ENCODE measurements at regions not wholly inside any gene's neighbourhood (a gene's known extent, or its start where the extent isn't known, plus 50 kb on each side); places are given as distances from the start of the nearest gene placed in this dataset.
"Not testable (repeated sequence)": the region's sequence is repeated elsewhere in the genome, so short reads cannot be mapped to it uniquely, and the experiment has no call there.

- DNase-seq (ENCODE audit: low read depth in 2 of 2) = no peak
Measured at GRCh38 chr1:59212706-59213105, 84.2 kb upstream of the FGGY start.

DNA sequence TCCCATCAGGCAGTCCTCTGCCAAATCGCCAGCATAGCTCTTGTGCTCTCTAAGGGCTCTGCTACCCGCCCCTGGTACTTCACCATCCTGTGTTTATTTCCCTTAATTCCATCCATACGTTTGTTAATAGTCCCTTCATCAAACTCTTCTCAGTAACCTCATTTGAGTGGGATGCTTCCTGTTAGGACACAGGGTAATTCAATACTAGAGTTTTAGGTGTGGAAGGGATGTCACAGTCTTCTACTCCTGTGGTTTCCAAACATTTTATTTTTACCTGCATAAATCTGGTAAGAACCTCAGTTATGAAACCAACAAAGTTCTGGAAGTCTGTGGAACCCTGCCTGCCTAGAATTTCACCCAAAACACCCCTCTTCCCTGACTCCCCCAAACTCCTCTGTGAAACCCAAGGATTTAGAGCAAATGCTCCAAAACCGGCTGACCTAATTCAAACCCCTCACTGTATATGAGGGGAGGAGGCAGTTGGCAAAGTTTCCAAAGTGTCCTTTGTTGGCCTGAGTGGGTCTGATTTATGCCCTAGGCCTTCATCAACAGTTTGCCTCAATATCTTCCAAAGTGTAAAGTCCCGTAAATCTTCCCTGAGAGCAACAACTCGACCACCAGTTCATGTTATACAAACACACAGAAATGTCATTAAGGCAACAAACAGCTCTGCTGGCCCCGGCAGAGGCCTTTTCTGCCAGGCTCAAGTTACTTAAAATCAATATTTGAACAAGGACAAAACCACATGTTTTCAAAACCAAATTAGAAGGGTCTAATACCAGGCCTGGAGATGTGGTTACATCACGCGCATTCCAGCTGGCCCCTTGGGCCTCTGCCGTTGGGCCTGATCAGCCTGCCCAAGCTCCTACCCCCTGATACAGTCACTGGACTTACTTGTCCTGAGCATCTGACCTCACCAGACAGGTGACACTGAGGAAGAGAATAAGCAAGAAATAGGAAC is 82.4 kb upstream of the FGGY start:
- no peak for DNase-seq (ENCODE audit: low read depth in 2 of 2)

DNA sequence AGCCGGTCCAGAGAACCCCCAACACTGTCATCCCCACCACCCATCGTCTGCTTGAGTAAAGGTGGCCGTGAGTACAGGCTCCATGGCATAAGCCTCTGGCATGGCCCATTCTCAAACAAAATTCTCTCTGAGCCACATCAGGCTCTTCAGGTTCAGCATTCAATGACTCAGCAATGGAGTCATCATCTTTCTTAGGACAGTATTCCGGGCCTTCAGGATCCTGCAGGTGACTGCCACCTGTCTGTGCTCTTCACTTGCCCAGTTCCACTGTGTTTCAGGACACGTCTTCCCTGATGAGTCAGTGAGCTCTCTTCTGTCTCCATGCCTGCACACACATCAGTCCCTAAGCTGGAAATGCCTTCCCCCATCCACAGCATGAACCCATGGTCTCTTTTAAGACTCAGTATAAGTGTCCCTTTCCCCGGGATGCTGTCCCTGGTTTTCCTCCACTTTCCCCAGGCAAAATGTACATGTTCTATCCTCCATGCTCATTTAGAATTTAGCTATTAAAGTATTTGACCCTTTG is 81.1 kb upstream of the FGGY start:
- DNase-seq (ENCODE audit: low read depth in 2 of 2) = no peak

DNA sequence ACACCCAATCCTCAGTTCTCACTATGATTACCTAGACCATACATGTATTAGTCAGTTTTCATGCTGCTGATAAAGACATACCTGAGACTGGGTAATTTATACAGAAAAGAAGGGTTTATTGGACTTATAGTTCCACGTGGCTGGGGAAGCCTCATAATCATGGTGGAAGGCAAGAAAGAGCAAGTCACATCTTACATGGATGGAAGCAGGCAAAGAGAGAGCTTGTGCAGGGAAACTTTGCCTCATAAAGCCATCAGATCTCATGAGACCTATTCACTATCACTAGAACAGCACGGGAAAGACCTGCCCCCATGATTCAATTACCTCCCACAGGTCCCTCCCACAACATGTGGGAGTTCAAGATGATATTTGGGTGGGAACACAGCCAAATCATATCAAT is 79.5 kb upstream of the FGGY start:
- not testable (repeated sequence) for DNase-seq (ENCODE audit: low read depth in 2 of 2)

DNA sequence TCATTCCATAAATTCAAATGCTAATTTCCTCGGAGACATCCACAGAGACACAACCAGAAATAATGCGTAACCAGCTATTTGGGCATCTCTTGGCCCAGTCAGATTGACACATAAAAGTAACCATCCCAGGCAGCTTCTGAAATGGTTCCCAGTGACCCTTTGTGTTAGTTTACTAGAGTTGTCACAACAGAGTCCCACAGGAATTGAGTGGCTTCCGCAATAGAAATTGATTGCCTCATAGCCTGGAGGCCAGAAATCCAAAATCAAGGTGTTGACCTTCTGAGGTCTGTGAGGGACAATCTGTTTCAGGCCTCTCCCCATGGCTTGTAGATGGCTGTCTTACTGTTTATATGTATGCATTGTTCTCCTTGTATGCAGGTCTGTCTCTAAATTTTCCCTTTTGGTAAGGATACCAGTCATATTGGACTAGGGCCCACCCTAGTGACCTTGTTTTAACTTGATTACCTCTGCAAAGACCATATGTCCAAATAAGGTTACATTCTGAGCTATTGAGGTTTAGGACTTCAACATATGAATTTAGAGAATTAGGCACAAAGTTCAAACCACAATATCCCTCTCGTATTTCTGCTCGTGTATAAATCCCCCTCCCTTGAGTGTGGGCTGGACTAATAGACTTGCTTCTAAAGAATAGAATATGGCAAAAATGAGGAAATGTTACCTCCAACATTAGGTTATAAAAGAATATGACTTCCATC is 78.2 kb upstream of the FGGY start:
- no peak for DNase-seq (ENCODE audit: low read depth in 2 of 2)

GRCh38 chr1:59219916-59220315 is 77.0 kb upstream of the FGGY start:
- DNase-seq (ENCODE audit: low read depth in 2 of 2) = no peak

- no peak for DNase-seq (ENCODE audit: low read depth in 2 of 2)
Measured at GRCh38 chr1:59220356-59220755, 76.5 kb upstream of the FGGY start.

GRCh38 chr1:59223198-59223597 is 73.7 kb upstream of the FGGY start:
- no peak for DNase-seq (ENCODE audit: low read depth in 2 of 2)

DNA sequence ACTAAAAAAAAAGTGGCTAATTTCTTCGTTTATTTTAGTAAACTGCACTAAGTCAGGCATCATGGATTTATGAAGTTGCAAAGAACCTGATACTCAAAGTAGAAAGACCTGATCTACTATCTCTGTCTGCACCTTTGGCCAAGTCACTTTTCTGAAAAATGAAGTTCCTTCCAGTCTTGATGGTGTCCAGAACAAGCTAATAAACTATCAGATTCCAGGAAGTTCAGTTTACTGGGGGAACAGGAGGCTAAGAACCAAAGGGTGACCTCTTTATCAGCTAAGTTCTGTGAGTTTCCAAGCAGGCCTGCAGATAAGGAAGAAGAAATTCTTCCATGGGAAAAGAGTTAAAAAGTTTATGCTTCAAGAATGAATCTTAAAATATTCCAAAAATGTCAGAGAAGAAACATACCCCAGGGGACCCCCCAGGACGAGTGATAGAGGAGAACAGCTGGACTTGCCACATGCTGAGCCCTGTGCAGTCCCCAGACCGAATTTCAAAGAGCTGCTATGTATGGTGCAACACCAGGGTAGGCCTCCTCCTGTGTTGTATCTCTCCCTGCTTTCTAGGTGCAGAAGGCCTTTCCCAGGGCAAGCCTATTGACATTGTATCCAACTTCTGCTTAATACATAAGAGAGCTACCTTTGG is 72.8 kb upstream of the FGGY start:
- DNase-seq (ENCODE audit: low read depth in 2 of 2) = no peak

DNA sequence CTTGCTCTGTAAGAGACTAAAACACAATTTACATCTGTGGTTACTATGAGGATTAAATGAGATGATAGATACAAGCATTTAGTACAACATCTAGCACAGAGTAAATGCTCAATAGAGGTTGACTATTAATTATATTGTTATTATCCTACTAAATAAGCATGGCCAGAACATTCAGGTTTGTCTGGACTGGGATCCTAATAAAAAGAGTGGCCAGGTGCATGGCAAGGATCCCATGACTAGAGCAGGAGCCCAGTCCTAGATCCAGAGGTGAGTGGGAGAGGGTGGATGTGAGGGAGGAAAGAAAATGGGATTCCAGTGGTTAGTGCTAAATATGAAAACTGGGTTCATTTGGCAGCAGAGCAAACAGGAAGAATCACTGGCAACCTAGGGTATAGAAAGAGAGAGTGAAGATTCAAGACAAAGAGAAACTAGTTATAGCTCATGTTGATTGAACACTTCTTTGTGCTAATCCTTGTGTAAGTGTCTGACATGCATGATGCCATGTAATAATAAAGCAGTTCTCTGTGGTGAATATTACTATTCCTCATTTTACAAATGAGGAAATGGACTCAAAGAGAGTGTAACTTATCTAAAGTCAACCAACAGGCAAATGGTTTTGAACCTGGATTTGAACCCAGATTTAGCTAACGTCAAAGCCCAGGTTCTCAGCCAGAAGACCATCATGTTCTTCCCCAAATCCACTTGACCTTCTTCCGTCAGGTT is 71.1 kb upstream of the FGGY start:
- no peak for DNase-seq (ENCODE audit: low read depth in 2 of 2)

DNA sequence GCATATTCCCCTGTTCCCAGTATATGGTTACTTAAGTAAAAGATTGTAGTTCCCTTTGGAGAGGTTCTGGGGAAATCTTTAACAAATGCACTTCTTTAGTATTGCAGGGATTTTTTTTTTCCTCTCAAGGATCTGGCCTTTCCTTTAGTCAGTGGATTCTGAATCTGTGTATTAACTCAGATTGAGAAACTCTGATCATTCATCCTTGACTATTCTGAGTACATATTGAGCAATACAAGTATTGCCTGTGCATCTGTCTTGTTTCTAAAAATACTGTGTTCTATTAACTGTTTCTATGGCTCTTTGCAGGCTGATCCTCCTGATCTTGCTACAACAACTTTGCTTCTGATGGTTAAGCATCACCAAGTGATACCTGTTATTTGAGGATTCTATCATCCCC is 67.8 kb upstream of the FGGY start:
- no peak for DNase-seq (ENCODE audit: low read depth in 2 of 2)

DNA sequence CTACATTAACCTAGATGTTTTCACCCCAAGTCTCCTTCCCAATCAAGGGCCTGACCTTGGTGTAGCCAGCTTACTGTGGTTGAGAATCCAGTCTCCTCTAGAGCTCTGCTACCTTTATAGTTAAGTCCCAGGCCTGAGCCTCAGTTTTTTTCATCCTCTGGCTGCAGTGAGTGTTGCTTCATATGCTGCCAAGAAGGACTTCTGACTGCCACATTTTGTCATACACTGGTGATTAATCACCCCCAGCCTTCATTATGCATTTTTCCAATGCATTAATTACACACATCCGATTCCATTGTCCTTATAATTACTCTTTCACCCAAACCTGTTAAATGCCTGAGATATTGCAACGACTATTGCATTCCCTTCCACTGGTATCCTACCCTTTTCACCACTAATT is 66.3 kb upstream of the FGGY start:
- DNase-seq (ENCODE audit: low read depth in 2 of 2) = no peak

DNA sequence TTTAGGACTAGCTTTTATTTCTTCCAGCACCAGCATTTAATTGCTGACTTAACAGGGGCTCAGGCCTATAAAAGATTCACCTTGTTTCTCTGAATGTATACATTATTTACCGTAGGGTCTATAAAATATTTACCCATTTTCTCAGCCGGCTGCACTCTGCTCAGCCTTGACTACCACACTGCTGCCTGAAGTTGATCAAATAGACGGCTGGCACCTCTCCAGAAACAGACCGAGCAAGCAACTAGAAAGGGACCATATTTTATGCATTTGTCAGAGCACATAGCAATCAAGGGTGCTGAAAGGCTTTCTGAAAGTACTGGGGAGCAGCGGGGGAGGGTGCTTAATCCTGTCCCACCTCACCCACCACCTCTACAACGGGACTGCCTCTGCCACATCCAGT is 64.7 kb upstream of the FGGY start:
- DNase-seq (ENCODE audit: low read depth in 2 of 2) = no peak

- DNase-seq (ENCODE audit: low read depth in 2 of 2) = no peak
Measured at GRCh38 chr1:59233444-59233843, 63.5 kb upstream of the FGGY start.

DNA sequence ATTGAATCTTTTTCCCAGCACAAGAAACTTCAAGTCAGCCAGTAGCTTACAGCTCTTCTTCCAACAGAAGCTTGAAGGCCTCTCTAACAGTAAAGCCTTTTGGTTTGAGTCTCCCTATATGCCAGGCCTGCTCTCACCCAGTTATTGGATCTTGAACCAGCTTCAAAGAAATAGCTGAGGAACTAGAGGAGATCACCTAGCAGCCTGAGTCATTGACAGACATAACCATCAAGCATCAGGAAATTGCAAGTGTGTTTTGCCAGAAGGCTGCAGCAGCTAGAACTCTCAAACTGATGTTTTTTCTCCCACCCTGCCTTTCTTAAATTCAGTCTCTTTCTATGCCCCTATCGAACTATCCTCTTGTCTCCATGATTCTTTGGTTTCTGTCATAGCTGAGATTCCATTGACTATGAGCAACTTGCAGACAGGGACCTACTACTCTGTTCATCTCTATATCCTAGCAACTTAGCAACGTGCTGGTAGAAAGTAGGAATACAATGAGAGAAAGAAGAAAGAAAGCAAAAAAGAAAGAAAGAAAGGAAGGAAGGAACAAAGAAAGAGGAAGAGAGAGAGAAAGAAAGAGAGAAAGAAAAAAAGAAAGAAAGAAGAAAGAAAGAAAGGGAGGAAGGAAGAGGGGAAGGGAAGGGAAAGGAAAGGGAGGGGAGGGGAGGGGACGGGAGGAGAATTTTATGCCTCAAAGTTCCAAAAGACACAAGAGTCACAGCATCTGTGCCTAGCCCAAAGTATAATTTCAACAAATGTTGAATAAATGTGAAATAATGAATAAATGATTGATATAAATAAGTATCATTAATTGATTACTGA is 60.0 kb upstream of the FGGY start:
- DNase-seq (ENCODE audit: low read depth in 2 of 2) = no peak

GRCh38 chr1:59237900-59238299 is 59.0 kb upstream of the FGGY start:
- DNase-seq (ENCODE audit: low read depth in 2 of 2) = no peak

DNA sequence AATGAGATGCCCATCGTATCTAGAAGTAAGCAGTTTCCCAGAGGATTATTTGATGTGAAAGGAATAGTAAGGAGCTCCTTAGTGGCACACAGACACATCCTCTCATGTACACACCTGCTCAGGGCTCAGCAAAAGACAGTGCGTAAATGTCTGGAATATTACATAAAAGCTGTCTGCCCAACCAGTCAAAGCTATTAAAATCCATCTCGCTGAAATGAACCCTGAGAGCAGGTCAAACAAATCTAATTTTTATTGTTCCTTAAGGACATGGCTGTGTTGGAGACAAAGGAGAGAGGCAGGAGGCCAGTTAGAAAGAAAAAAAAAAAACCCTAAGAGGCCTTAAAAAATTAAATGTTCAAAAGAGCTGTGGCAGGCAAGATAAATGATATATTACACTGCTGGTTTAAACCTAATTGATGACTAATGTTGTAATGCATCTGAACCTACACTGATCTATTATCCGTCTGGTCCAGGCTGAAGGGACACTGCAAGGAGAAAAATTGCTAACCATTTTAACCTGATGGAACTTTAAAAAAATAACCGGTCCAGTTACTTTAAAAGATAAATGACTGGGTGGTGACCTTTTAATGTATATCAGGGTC is 58.5 kb upstream of the FGGY start:
- DNase-seq (ENCODE audit: low read depth in 2 of 2) = no peak

GRCh38 chr1:59238993-59239392 is 57.9 kb upstream of the FGGY start:
- DNase-seq (ENCODE audit: low read depth in 2 of 2) = no peak

GRCh38 chr1:59241909-59242308 is 55.0 kb upstream of the FGGY start:
- no peak for DNase-seq (ENCODE audit: low read depth in 2 of 2)

GRCh38 chr1:59242370-59242769 is 54.5 kb upstream of the FGGY start:
- DNase-seq (ENCODE audit: low read depth in 2 of 2) = no peak
